A673 (cell line): ENCODE measurements at regions not wholly inside any gene's neighbourhood (a gene's known extent, or its start where the extent isn't known, plus 50 kb on each side); places are given as distances from the start of the nearest gene placed in this dataset.

ENCODE experiments used
- CTCF ChIP-seq: fragments of 300-800, 200-600 bp; sonication (generic); conservative IDR thresholded peaks from 2 replicates; pipeline ENCODE4 v1.5.1; 2017; ENCODE audit warnings: low read depth, mild to moderate bottlenecking, antibody characterized with exemption, low read length, moderate library complexity, mixed read lengths
- EZH2 ChIP-seq: fragments of 200-600 bp; sonication (generic); IDR thresholded peaks from 2 replicates; pipeline ENCODE4 v1.6.1; 2017; ENCODE audit warnings: borderline replicate concordance, low read depth, mild to moderate bottlenecking, mixed read lengths, antibody characterized with exemption, low read length; ENCODE audit not compliant: poor library complexity, severe bottlenecking

GRCh38 chr10:31686599-31686998, 242.0 kb downstream of the ARHGAP12 start:
- TF ChIP-seq CTCF (no peak), EZH2 (no peak)
